ENCODE measurements at regions not wholly inside any gene's neighbourhood (a gene's known extent, or its start where the extent isn't known, plus 50 kb on each side); places are given as distances from the start of the nearest gene placed in this dataset.

DNA sequence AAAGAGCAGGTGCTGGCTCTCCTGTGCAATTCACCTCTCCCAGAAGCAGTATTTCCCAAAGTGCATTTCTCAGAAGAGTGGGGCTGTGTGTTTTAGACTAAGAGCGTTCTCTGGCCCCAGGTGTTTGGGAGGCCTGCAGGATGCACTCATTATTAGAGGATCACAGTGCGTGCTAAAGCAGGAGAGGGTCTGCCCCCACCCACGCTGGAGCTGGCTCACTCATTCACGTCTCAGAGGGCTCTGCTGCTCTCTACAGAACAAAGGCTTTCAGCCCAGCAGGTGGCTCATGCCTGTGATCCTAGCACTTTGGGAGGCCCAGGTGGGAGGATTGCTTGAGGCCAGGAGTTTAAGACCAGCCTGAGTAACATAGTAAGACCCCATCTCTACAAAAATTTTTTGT lies 756.7 kb downstream of the UQCRFS1 start:
- no peaks in the 10 kb centered on the region for H3K27me3 ChIP-seq (ENCODE audit: insufficient read depth in 3 of 3, low read length in 2 of 3)
- intact Hi-C loops (cut with DNase I) = no loop called here
- no peak overlapping the region for H3K4me3 ChIP-seq
- 54 to 62% (median 59%) methylated on average over 4 of the region's 4 CpGs for WGBS, 3 donors
- TF ChIP-seq, protein P1, sequence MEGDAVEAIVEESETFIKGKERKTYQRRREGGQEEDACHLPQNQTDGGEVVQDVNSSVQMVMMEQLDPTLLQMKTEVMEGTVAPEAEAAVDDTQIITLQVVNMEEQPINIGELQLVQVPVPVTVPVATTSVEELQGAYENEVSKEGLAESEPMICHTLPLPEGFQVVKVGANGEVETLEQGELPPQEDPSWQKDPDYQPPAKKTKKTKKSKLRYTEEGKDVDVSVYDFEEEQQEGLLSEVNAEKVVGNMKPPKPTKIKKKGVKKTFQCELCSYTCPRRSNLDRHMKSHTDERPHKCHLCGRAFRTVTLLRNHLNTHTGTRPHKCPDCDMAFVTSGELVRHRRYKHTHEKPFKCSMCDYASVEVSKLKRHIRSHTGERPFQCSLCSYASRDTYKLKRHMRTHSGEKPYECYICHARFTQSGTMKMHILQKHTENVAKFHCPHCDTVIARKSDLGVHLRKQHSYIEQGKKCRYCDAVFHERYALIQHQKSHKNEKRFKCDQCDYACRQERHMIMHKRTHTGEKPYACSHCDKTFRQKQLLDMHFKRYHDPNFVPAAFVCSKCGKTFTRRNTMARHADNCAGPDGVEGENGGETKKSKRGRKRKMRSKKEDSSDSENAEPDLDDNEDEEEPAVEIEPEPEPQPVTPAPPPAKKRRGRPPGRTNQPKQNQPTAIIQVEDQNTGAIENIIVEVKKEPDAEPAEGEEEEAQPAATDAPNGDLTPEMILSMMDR (IDR thresholded peaks at IDR 0.05) = no peak
- ATAC-seq (no peak), DNase-seq (no peak)
- no peak overlapping the region for H3K27ac ChIP-seq
- H3K36me3 ChIP-seq (ENCODE audit: insufficient read depth in 1 of 2, low read depth in 1 of 2) = no peaks in the 10 kb centered on the region
- no peaks in the 10 kb centered on the region for H3K9me3 ChIP-seq
- no peaks in the 10 kb centered on the region for H3K4me1 ChIP-seq

DNA sequence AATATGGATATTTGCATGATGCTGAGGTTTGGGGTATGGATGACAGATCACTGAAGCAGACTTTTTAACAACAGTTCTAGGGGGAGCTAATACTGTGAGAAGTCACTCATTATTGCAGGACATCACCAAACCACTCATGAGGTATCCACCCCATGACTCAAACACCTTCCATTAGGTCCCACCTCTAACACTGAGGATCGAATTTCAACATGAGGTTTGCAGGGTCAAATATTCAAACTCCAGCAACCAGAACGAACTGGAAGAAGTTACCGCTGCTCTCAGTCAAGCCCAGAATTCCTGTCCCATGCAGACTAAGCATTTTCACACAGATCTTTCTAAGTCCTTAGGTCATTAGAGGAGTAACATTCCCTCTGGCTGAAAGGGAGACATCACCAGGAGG lies 758.9 kb downstream of the UQCRFS1 start:
- Histone ChIP-seq H3K9me3 (no peaks in the 10 kb centered on the region), H3K27ac (no peak overlapping the region), H3K4me1 (no peaks in the 10 kb centered on the region), H3K36me3 (ENCODE audit: insufficient read depth in 1 of 2, low read depth in 1 of 2) (no peaks in the 10 kb centered on the region), H3K27me3 (ENCODE audit: insufficient read depth in 3 of 3, low read length in 2 of 3) (no peaks in the 10 kb centered on the region), H3K4me3 (no peak overlapping the region)
- DNase-seq (no peak), ATAC-seq (no peak)
- TF ChIP-seq, protein P1 (IDR thresholded peaks at IDR 0.05) = no peak
- 48 to 56% (median 55%) methylated on average over 3 of the region's 3 CpGs for WGBS, 3 donors
- intact Hi-C loops (cut with DNase I) = no loop called here

DNA sequence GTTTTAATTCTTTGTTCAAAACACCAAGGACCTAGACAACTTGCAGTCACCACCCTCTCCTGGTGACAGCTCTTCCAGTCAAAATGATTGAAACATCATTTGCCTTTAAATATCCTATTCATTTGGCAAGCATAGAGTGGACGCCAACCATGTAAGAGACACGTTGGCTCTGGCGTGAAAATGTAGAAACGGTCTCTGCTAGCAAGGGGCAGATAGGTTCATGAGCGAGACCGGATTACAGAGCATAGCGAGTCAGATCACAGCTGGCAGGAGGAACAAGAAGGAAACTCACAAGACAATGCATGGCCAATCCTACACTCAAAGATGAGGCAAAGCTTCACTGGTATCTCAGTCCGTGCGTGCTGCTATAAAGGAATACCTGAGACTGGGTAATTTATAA lies 759.5 kb downstream of the UQCRFS1 start:
- ATAC-seq (no peak), DNase-seq (no peak)
- Histone ChIP-seq H3K4me1 (no peaks in the 10 kb centered on the region), H3K27me3 (ENCODE audit: insufficient read depth in 3 of 3, low read length in 2 of 3) (no peaks in the 10 kb centered on the region), H3K27ac (no peak overlapping the region), H3K4me3 (no peak overlapping the region), H3K36me3 (ENCODE audit: insufficient read depth in 1 of 2, low read depth in 1 of 2) (no peaks in the 10 kb centered on the region), H3K9me3 (no peaks in the 10 kb centered on the region)
- WGBS, 3 donors = 71 to 74% (median 73%) methylated on average over 9 of the region's 9 CpGs
- TF ChIP-seq, protein P1 (IDR thresholded peaks at IDR 0.05) = no peak
- intact Hi-C loops (cut with DNase I) = no loop called here

GRCh38 chr19:28449803-28450202 lies 763.1 kb downstream of the UQCRFS1 start:
- Histone ChIP-seq H3K4me1 (no peaks in the 10 kb centered on the region), H3K9me3 (no peaks in the 10 kb centered on the region), H3K27ac (no peak overlapping the region), H3K36me3 (ENCODE audit: insufficient read depth in 1 of 2, low read depth in 1 of 2) (no peaks in the 10 kb centered on the region), H3K4me3 (no peak overlapping the region), H3K27me3 (ENCODE audit: insufficient read depth in 3 of 3, low read length in 2 of 3) (no peaks in the 10 kb centered on the region)
- WGBS, 3 donors = 88 to 96% (median 91%) methylated on average over 1 of the region's 1 CpG
- no peak for DNase-seq
- ATAC-seq = no peak
- TF ChIP-seq, protein P1 (IDR thresholded peaks at IDR 0.05) = no peak
- intact Hi-C loops (cut with DNase I) = no loop called here

GRCh38 chr19:28446511-28446910 lies 766.4 kb downstream of the UQCRFS1 start:
- TF ChIP-seq, protein P1 (IDR thresholded peaks at IDR 0.05) = no peak
- no peak for DNase-seq
- 87 to 89% (median 88%) methylated on average over 12 of the region's 12 CpGs for WGBS, 3 donors
- no peaks in the 10 kb centered on the region for H3K27me3 ChIP-seq (ENCODE audit: insufficient read depth in 3 of 3, low read length in 2 of 3)
- H3K4me3 ChIP-seq = no peak overlapping the region
- intact Hi-C loops (cut with DNase I) = no loop called here
- no peak for ATAC-seq
- H3K4me1 ChIP-seq = no peaks in the 10 kb centered on the region
- no peaks in the 10 kb centered on the region for H3K36me3 ChIP-seq (ENCODE audit: insufficient read depth in 1 of 2, low read depth in 1 of 2)
- H3K27ac ChIP-seq = no peak overlapping the region
- no peaks in the 10 kb centered on the region for H3K9me3 ChIP-seq

Data from psoas muscle (tissue), 7 donors.